ENCODE measurements at regions not wholly inside any gene's neighbourhood (a gene's known extent, or its start where the extent isn't known, plus 50 kb on each side); places are given as distances from the start of the nearest gene placed in this dataset.

DNA sequence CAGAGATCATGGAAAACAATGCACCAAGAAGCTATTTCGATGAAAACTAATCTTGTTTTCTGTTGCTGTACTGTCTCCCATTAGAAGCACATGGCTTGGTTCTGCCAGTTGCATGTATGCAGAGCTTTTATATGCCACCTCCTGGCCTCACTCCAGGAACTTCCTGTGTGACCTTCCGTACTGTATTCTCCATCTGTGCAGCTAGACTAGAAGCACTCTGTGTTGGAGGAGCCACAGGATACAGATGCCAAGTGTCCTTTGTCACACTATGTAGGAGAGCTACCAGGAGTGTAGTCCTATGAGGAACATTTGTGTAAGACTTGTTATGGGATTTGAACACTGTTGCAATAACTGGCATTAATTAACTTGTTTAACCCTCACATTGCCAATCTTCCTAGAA is 503.5 kb upstream of the TPK1 start:
- Mint-ChIP-seq H3K4me1 (no peaks in the 10 kb centered on the region), H3K4me3 (no peak overlapping the region), H3K36me3 (peaks cover 8% of the 10 kb centered on the region), H3K9me3 (peaks cover 13 to 19% of the 10 kb centered on the region in 2 donors), H3K27ac (no peak overlapping the region), H3K27me3 (ENCODE audit: low read depth in 2 of 2) (no peaks in the 10 kb centered on the region)
- no peaks in the 10 kb centered on the region for H3K9me3 ChIP-seq (ENCODE audit: control insufficient read depth, insufficient read depth, low read length)
- WGBS (ENCODE audit: insufficient coverage), result 68% methylated on average over 2 of the region's 2 CpGs
- DNase-seq (no peak), ATAC-seq (no peak)
- H3K36me3 ChIP-seq (ENCODE audit: control insufficient read depth, insufficient read depth, low read length), result no peaks in the 10 kb centered on the region
- TF ChIP-seq, protein P1, sequence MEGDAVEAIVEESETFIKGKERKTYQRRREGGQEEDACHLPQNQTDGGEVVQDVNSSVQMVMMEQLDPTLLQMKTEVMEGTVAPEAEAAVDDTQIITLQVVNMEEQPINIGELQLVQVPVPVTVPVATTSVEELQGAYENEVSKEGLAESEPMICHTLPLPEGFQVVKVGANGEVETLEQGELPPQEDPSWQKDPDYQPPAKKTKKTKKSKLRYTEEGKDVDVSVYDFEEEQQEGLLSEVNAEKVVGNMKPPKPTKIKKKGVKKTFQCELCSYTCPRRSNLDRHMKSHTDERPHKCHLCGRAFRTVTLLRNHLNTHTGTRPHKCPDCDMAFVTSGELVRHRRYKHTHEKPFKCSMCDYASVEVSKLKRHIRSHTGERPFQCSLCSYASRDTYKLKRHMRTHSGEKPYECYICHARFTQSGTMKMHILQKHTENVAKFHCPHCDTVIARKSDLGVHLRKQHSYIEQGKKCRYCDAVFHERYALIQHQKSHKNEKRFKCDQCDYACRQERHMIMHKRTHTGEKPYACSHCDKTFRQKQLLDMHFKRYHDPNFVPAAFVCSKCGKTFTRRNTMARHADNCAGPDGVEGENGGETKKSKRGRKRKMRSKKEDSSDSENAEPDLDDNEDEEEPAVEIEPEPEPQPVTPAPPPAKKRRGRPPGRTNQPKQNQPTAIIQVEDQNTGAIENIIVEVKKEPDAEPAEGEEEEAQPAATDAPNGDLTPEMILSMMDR (IDR thresholded peaks at IDR 0.05), result no peak
- H3K27me3 ChIP-seq (ENCODE audit: control insufficient read depth, insufficient read depth, low read length), result no peaks in the 10 kb centered on the region
- H3K4me1 ChIP-seq (ENCODE audit: control insufficient read depth, insufficient read depth, low read length), result no peaks in the 10 kb centered on the region
- H3K27ac ChIP-seq (ENCODE audit: low read length), result no peak overlapping the region
- intact Hi-C loops (cut with micrococcal nuclease), result no loop called here
- no peak overlapping the region for H3K4me3 ChIP-seq (ENCODE audit: low read length)

DNA sequence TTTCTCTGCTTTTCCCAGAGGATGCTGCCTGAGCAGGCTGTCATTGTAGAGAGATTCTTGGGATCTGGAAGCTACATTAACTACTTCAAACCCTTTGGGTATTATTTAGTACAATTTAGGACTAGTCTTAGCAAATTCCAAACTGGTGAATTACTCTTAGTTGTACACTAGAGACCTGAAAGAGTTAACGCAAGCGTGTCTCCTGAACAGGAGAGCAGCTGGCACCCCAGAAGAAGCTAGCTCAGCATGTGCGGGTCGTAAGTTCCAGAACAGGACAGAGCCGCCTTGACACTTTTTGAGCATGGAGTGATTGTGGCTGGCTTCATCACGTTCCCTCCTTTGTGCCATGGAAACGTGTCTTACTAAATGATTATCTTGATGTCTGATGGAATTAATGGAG is 495.7 kb upstream of the TPK1 start:
- Histone ChIP-seq H3K4me1 (ENCODE audit: control insufficient read depth, insufficient read depth, low read length) (no peaks in the 10 kb centered on the region), H3K36me3 (ENCODE audit: control insufficient read depth, insufficient read depth, low read length) (no peaks in the 10 kb centered on the region), H3K4me3 (ENCODE audit: low read length) (no peak overlapping the region), H3K9me3 (ENCODE audit: control insufficient read depth, insufficient read depth, low read length) (peaks cover 6% of the 10 kb centered on the region), H3K27me3 (ENCODE audit: control insufficient read depth, insufficient read depth, low read length) (no peaks in the 10 kb centered on the region), H3K27ac (ENCODE audit: low read length) (no peak overlapping the region)
- no peak for ATAC-seq
- DNase-seq, result no peak
- intact Hi-C loops (cut with micrococcal nuclease), result no loop called here
- H3K4me3 Mint-ChIP-seq, result no peak overlapping the region
- no peaks in the 10 kb centered on the region for H3K36me3 Mint-ChIP-seq
- no peaks in the 10 kb centered on the region for H3K27me3 Mint-ChIP-seq (ENCODE audit: low read depth in 2 of 2)
- no peak overlapping the region for H3K27ac Mint-ChIP-seq
- 74% methylated on average over 7 of the region's 7 CpGs for WGBS (ENCODE audit: insufficient coverage)
- peaks cover 14 to 20% of the 10 kb centered on the region in 2 donors for H3K9me3 Mint-ChIP-seq
- H3K4me1 Mint-ChIP-seq, result no peaks in the 10 kb centered on the region
- TF ChIP-seq, protein P1 (IDR thresholded peaks at IDR 0.05), result no peak

DNA sequence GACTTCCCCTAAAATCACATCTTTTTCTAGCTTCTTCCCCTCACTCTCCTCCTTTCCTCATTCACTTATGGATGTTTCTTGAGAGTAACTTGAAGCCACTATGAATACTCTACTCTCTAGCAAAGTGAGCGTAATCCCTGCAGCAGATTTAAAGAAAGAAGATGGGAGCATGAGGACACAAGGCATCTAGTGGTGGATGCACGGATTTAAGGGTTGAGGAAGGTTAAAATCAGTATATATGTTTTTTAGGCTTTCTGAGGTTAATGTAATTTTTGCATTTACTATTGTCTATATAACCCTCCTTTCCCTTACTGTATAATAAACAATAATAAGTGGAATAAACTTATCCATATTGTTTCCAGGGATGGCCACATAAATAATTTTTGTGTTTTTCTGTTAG is 495.2 kb upstream of the TPK1 start:
- intact Hi-C loops (cut with micrococcal nuclease), result no loop called here
- no peak for ATAC-seq
- 100% methylated on average over 1 of the region's 2 CpGs for WGBS (ENCODE audit: insufficient coverage)
- Mint-ChIP-seq H3K27ac (no peak overlapping the region), H3K27me3 (ENCODE audit: low read depth in 2 of 2) (no peaks in the 10 kb centered on the region), H3K36me3 (no peaks in the 10 kb centered on the region), H3K4me1 (no peaks in the 10 kb centered on the region), H3K9me3 (peaks cover 14 to 18% of the 10 kb centered on the region in 2 donors), H3K4me3 (no peak overlapping the region)
- no peak for DNase-seq
- no peaks in the 10 kb centered on the region for H3K4me1 ChIP-seq (ENCODE audit: control insufficient read depth, insufficient read depth, low read length)
- no peak overlapping the region for H3K27ac ChIP-seq (ENCODE audit: low read length)
- no peaks in the 10 kb centered on the region for H3K36me3 ChIP-seq (ENCODE audit: control insufficient read depth, insufficient read depth, low read length)
- no peak overlapping the region for H3K4me3 ChIP-seq (ENCODE audit: low read length)
- TF ChIP-seq, protein P1 (IDR thresholded peaks at IDR 0.05), result no peak
- peaks cover 6% of the 10 kb centered on the region for H3K9me3 ChIP-seq (ENCODE audit: control insufficient read depth, insufficient read depth, low read length)
- no peaks in the 10 kb centered on the region for H3K27me3 ChIP-seq (ENCODE audit: control insufficient read depth, insufficient read depth, low read length)

DNA sequence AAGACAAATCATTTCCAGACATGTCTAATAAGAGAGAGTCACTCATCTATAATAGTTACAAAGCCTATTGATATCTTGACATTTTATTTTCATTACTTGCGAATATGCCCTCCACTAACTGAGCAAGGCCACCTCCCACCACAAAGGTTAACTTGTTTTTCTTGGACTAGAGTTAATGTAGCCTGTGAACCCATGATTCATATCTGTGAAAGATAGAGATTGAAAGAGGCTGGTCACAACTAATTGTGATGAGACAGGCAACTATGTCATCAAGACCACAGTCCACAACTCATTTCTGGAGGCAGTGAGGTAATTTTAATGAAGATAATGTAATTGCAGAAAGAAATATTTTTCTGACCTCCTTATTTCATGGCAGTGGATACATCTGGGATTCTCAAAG is 491.8 kb upstream of the TPK1 start:
- Histone ChIP-seq H3K4me3 (ENCODE audit: low read length) (no peak overlapping the region), H3K9me3 (ENCODE audit: control insufficient read depth, insufficient read depth, low read length) (peaks cover 5% of the 10 kb centered on the region), H3K36me3 (ENCODE audit: control insufficient read depth, insufficient read depth, low read length) (no peaks in the 10 kb centered on the region), H3K4me1 (ENCODE audit: control insufficient read depth, insufficient read depth, low read length) (no peaks in the 10 kb centered on the region), H3K27ac (ENCODE audit: low read length) (no peak overlapping the region), H3K27me3 (ENCODE audit: control insufficient read depth, insufficient read depth, low read length) (no peaks in the 10 kb centered on the region)
- ATAC-seq (no peak), DNase-seq (no peak)
- H3K27ac Mint-ChIP-seq, result no peak overlapping the region
- no CpG with 5 or more reads among the region's 1 CpG for WGBS (ENCODE audit: insufficient coverage)
- no peaks in the 10 kb centered on the region for H3K36me3 Mint-ChIP-seq
- TF ChIP-seq, protein P1 (IDR thresholded peaks at IDR 0.05), result no peak
- H3K9me3 Mint-ChIP-seq, result peaks cover 12 to 13% of the 10 kb centered on the region in 2 donors
- intact Hi-C loops (cut with micrococcal nuclease), result no loop called here
- no peak overlapping the region for H3K4me3 Mint-ChIP-seq
- no peaks in the 10 kb centered on the region for H3K27me3 Mint-ChIP-seq (ENCODE audit: low read depth in 2 of 2)
- no peaks in the 10 kb centered on the region for H3K4me1 Mint-ChIP-seq
